Choroid plexus epithelial cell (primary cell): ENCODE measurements at regions not wholly inside any gene's neighbourhood (a gene's known extent, or its start where the extent isn't known, plus 50 kb on each side); places are given as distances from the start of the nearest gene placed in this dataset.

Source experiments
- DNase-seq: peaks from one replicate; pipeline ENCODE4 v3.0.0-alpha.2; 2010; ENCODE audit warnings: low read depth
- H3K4me3 ChIP-seq: 2 replicates; pipeline ENCODE4 v1.5.1; 2011; ENCODE audit warnings: low read depth, mild to moderate bottlenecking, control low read depth, low read length, moderate library complexity
- CTCF ChIP-seq: conservative IDR thresholded peaks from 2 replicates; pipeline ENCODE4 v1.5.1; 2011; ENCODE audit warnings: low read depth, mild to moderate bottlenecking, control low read depth, inconsistent platforms, low read length, moderate library complexity

- DNase-seq = peak; percentile 69
- no peak overlapping the region for H3K4me3 ChIP-seq
- TF ChIP-seq CTCF = no peak
These were observed 543.2 kb upstream of the TBX3 start for GRCh38 chr12:115227137-115227615.

DNA sequence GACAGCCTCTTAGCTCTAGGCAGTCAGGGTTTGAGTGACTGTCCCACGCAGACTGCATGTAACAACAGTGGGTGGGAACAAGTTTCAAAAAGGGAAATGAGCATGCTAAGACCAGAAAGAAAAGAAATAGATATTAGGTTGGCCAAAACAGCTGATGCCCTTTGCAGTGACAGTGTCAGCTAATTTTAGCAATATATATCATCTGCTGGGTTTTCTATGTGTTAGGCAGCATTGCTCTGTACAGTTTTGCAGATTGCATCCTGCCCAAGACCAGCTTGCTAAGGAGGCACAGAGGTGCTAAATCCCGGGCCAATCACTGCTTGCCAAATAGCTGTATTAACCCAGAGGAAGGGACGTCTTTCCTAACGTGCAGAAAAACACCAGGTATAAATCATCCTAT lies 541.9 kb upstream of the TBX3 start:
- DNase-seq = no peak
- no peak for TF ChIP-seq CTCF
- no peak overlapping the region for H3K4me3 ChIP-seq

DNA sequence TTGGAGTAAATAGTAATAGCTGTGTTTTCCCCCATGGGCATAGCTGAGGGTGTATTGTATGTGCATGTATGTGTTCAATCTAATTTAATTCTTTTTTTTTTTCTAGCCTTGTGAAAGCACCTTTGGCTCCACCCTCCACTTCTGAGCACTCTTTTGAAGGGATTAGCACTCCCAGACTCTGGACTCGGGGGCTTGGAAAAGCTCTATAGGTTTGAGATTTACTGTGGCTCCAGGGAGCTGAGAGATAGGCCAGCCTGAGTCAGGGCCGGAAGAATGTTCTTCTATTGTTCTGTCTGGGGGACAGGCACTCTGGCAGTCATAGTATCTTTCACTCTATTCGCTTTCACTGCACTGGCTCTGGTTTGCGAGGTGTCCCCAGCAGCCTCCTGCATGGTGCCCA lies 540.0 kb upstream of the TBX3 start:
- no peak for TF ChIP-seq CTCF
- DNase-seq = no peak
- H3K4me3 ChIP-seq = no peak overlapping the region

GRCh38 chr12:115223322-115223721 lies 539.3 kb upstream of the TBX3 start:
- no peak for TF ChIP-seq CTCF
- no peak overlapping the region for H3K4me3 ChIP-seq
- peak; percentile 76 for DNase-seq

DNA sequence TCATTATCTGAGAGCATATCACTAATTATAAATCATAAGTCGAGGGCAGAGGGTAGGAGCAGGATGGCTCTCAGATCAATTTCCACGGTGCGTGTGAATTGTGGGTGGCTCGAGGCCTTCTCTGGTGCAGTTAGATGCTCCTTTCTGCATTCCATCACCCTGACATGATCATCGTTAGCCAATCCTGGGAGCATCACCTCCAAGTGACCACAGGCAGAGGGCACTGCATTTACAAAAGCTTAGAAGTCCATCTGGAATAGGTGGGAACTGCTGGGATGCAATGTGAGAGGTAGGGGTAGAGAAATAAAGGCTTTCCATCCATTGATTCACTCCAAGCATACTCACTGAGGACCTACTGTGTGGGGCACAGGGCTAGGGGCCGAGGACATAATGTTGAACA lies 538.2 kb upstream of the TBX3 start:
- DNase-seq = no peak
- H3K4me3 ChIP-seq = no peak overlapping the region
- no peak for TF ChIP-seq CTCF

DNA sequence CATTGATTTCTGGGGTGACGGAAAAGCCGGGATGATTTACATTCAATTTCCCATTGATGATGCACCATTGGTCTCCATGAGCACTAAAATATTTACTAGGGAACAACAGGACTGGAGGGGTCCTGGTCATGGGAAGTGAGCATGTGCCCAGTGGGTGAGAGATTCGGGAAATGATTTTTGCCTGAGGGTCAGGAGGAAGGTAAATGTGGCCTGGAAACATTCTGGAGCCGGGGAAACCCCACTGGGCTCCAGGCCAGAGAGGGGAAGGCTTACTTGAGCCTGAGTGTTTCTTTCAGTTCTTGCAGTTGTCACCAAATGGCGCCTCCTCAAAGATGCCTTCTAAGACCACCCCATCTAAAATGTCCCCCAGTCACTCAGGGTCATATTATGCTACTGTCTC lies 532.3 kb upstream of the TBX3 start:
- no peak overlapping the region for H3K4me3 ChIP-seq
- no peak for TF ChIP-seq CTCF
- DNase-seq = no peak

DNA sequence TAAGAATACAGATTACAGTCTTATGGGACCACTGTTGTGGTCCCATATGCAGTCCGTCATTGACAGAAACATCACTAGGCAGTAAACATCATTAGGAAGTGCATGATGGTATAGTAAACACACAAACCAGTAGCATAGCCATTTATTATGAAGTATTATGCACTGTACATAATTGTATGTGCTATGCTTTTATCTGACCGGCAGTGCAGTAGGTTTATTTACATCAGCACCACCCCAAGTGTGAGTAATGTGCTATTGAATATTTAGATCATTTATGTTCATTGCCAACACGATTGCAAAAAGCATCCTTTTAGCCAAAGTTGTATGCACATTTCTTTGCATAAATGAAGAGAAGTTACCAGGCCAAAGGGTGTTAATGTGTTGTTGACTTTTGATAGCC lies 531.6 kb upstream of the TBX3 start:
- no peak overlapping the region for H3K4me3 ChIP-seq
- DNase-seq = no peak
- TF ChIP-seq CTCF = no peak
